SK-N-MC (cell line): ENCODE measurements at regions not wholly inside any gene's neighbourhood (a gene's known extent, or its start where the extent isn't known, plus 50 kb on each side); places are given as distances from the start of the nearest gene placed in this dataset.

ENCODE experiments used
- EZH2 ChIP-seq: fragments of 200-600 bp; sonication (generic); IDR thresholded peaks from one replicate; pipeline ENCODE4 v1.6.1; 2017; ENCODE audit warnings: antibody characterized with exemption
- FOXP2 ChIP-seq: optimal IDR thresholded peaks from 2 replicates; pipeline ENCODE3; 2011; ENCODE audit warnings: mild to moderate bottlenecking, moderate library complexity; ENCODE audit not compliant: insufficient read depth; ENCODE audit errors: extremely low read length, control extremely low read depth
- POLR2AphosphoS5 ChIP-seq: IDR thresholded peaks from 2 replicates; pipeline ENCODE4 v1.6.1; 2012; ENCODE audit warnings: mild to moderate bottlenecking, low read depth, low read length, borderline replicate concordance

DNA sequence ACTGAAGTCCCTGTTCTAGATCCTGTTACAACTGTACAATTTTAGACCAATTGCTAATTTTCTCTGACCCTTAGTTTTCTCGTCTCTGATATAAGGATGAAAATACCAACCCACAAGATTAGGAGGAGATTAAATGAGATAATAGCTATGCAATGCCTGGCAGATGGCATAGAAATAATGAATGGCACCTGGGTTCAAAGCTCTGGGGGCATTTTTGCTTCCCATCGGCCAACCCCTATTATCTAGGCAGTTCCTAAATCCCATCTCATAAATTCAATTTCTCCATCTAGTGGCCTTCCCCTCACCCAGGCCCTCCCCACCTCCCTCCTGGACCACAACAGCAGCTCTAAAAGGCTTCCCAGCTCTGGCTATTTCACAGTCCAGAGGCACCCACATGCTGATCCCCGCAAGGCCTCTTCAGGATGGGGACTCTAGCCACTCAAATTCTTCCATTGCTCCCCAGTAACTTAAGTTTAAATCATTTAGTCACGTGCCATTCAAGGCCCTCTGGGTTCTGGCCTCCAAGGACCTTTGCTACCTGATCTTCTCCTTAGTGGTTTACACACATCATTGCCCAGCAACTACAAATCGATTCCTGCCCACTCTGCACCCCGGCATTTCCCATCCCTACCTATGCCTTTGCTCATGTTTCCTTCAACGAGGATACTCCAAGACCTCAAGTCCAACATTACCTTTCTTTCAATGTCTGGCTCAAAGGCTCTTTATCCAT, 202.4 kb upstream of the KLF14 start:
- TF ChIP-seq POLR2AphosphoS5 (no peak), EZH2 (no peak), FOXP2 (no peak)
